COLO668 (cell line): ENCODE measurements at regions not wholly inside any gene's neighbourhood (a gene's known extent, or its start where the extent isn't known, plus 50 kb on each side); places are given as distances from the start of the nearest gene placed in this dataset.
A peak's percentile ranks its signal among the peaks of the same experiment; 100 is the strongest.
"Not testable (repeated sequence)": the region's sequence is repeated elsewhere in the genome, so short reads cannot be mapped to it uniquely, and the experiment has no call there.

Experiments
- DNase-seq: peaks from one replicate; lab custom pipeline; 2025; ENCODE audit not compliant: unreplicated experiment; lab: John Stamatoyannopoulos, UW

DNA sequence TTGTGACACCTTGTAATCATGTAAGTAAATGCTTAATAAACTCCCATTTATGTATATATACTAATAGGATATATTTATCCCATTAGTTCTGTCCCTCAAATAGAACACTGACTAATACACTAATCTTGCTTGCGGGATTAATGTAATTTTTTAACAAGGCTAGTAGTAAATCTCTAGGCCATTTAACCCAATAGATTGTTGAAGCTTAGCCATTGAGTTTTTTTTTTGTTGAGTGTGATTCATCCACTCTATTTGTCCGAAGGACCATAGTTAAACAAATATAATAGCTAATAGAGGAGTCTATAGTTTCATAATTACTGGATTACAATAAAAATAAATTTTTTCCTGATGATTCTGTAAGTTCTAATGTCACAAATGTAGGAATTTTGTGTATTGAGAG lies 474.4 kb downstream of the CDH9 start:
- no peak for DNase-seq

- DNase-seq = peak; percentile 83
Measured at GRCh38 chr5:26553079-26553478, 485.3 kb downstream of the CDH9 start.

DNA sequence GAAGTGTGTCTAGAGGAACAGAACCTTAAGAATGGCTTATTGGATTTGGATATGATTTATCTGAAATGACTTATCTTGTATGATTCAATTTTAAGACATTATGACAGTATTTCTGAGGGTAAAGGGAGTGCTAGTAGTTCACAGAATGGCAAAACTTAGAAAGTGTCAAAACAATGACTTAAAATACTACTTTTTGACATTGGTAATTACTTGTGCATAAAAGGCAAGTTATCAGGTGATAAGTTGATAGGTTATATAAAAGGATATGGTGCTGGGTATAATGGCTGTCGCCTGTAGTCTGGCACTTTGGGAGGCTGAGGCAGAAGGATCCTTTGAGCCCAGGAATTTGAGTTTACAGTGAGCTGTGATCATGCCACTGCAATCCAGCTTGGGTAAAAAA lies 494.4 kb downstream of the CDH9 start:
- no peak for DNase-seq

- no peak for DNase-seq
Measured at GRCh38 chr5:26538226-26538625, 500.2 kb downstream of the CDH9 start.

DNA sequence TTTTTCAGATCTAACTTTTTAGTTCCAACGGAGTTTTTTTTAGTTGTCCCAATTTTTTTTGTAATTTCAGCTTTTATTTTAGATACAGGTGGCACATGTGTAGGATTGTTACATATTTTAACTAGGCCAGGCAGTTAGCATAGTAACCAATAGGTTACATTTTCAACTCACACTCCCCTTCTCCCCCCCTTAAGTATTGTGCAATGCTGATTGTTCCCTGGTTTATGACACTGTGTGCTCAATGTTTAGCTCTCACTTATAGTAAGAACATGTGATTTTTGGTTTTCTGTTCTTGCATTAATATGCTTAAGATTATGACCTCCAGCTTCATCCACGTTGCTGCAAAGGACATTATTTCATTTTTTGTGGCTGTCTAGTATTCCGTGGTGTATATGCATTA lies 503.2 kb downstream of the CDH9 start:
- DNase-seq = no peak

DNA sequence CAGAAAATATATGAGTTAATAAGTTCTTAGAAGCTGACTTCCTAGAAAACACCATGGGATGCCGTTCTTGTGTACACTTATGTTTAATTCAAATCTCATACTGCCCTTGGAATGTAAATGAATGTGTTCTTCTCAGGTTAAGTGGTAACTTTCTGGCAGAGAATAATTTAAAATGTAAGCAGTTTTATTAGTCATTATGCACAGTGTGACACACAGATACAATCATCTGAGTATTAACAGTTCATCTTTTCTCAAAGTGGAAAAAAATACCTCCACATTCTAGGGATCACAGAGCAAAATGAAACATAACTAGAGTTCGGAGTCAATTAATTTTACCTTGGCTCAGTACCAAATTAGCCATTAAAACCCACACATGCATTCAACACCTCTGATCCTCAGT lies 508.1 kb downstream of the CDH9 start:
- DNase-seq = no peak

- DNase-seq = no peak
Measured at GRCh38 chr5:26519245-26519644, 519.1 kb downstream of the CDH9 start.

DNA sequence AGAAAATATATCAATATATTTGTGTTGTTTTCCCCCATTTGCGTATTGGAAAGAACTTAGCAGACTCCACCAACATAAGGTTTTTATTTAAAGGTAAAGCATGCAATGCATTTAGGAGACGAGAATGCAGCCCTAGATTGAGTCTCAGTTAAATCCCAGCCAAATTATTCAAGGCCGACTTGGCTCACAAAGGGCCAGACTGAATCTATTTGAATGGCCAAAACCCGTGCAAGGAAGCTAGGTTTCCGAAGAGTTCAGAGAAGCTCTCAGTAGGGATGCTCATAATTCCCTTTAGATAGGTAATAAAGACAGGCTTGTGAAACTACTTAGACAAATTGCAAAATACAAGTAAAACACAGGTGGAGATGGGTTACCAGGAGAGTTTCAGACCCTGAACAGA lies 520.3 kb downstream of the CDH9 start:
- DNase-seq = no peak

DNA sequence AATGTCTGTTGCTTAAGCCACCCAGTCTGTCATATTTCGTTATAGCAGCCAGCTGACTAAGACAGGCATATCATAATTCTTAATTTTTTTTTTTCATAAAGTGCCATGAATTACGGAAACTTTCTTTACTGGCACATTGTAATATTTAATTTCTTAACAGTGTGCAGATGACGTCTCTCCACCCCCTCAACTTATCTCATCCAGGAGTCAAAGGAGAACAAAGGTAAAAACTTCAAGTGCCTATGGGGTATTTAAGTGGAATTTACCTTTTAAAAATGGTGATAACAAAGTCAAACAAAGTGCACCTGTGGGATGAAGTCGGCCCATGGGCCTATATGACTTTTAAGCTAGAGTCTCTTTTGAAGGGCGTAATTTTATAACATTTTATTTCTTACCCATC lies 539.4 kb downstream of the CDH9 start:
- no peak for DNase-seq

DNA sequence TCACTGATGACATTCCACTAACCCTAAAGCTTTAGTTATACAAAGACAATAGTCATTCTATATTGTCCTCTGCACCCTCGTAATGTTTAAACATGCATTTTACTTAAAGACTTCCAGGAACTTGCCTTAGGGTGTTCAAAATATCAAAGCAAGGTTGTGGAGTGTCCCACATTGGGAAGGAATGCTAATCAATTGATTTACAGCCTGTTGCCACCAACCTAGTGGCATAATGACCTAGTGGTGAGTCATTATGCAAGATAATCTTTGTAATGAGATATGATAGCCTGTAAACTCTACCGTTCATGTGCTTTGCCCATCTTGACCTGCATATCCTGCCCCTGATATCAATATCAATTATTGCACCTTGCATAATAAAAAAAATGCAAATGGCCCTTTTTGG lies 542.9 kb downstream of the CDH9 start:
- DNase-seq = no peak

DNA sequence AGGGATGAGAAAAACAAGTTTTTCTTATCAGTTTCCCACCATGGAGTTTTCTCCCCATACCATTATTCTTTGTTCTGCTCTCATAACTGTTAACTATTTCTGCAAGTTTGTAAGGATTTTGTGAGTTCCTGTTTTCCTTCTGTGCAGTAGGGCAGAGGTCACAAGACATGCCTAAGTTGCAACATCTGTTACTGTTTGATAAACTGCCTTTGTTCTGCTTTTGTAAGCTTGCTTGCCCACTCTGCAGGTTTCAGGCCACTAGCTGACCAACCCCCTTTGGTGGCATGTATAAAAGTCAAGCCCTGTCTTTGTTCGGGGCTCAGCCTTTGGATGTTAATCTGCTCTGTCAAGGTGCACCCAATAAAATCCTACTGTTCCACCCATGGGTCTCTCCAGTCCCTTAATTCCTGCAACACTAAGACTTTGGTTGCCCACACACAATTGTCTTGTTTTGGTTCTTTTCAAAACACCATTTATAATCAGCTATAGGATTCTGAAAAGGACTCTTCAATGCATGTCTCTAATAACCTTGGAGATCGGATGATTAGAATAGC lies 545.4 kb downstream of the CDH9 start:
- DNase-seq = no peak

DNA sequence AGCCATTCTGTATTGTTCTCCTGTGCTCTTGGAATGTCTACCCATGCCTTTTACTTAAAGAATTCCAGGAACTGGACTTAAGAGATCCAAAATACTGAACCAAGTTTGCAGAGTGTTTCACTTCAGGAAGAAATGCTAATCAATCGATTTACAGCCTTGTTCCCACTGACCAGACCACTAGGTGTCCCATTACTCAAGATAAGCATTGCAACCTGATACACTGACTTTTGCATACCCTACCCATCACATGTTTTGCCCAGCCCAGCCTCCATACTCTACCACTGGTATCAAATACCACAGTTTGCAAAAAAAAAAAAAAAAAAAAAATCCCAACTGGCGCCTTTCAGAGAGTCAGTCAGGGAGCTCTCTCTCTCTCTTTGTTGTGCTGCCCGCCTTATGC lies 550.8 kb downstream of the CDH9 start:
- no peak for DNase-seq

- DNase-seq = no peak
Measured at GRCh38 chr5:26486631-26487030, 551.8 kb downstream of the CDH9 start.

GRCh38 chr5:26485146-26485860 lies 553.1 kb downstream of the CDH9 start:
- not testable (repeated sequence) for DNase-seq

GRCh38 chr5:26482810-26483375 lies 555.5 kb downstream of the CDH9 start:
- peak; percentile 40 for DNase-seq

DNA sequence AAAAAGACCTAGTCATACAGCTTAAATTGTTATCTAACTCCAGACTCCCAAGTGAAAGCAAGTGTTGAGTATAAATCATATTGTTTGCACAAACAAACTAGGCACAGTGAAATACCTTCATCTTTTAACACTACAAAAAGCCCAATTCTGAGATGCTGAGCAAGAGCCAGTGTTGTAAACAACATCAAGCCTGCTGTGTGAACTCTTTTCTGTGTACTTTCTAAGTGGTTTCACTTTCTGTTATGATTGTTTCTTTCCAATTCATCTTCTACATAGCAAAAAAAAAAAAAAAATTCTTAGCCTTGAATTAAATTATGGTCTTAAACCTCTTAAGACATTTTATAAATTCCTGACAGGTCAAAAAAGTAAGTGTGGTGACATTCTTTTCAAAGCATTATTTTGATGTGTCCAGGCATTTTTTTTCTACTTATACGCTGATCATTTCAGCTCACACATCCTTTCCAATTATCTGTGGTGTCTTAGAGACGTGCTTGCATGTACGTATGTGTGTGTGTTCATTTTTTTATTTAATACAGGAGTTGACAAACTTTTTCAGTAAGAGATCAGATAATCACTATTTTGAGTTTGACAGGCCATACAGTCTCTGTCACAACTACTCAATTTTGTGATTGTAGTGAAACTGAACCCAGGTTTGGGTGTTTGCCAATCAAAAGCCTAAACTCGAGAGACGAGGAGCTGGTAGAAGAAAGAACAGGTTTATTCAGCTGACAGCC lies 556.1 kb downstream of the CDH9 start:
- no peak for DNase-seq

DNA sequence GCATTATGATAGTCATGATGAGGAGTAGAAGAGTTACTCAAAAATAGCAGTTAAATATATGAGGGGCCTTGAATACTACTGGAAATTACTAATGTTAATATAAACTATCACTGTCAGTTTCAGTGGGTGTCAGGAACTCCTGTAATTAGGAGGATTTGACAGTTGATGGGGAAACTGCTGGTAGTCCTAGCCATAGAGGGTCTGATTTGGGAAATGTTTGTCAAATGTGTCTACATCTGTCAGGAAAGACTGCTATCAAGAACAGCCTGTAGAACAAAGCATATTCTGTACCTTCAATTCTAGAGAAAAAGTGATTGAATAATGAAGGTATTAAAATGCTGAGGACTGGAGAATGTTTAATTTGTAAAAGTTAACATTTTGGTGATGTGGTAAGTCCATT lies 567.9 kb downstream of the CDH9 start:
- DNase-seq = no peak

GRCh38 chr5:26439121-26439520 lies 599.3 kb downstream of the CDH9 start:
- no peak for DNase-seq

- no peak for DNase-seq
Measured at GRCh38 chr5:26434688-26435087, 603.7 kb downstream of the CDH9 start.

DNA sequence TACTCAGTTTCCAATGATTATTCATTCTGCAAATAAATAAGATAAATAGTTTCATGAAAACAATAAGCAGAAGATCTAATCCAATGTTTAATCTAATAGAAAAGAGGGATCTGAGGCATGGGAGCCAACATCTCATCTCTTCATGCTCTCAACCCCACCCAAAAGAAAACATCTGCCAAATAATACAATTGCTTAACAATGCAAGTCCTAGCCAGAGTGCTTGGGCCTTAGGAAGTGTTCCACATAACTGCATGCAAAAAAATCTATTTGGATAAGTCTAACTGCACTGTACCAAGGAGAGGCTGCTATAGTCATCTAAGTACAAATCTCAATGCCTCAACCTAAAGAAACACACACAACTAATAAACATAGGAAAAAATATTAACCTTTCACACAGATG lies 606.0 kb downstream of the CDH9 start:
- DNase-seq = no peak

GRCh38 chr5:26430323-26430722 lies 608.1 kb downstream of the CDH9 start:
- DNase-seq = no peak

GRCh38 chr5:26427281-26427680 lies 611.1 kb downstream of the CDH9 start:
- no peak for DNase-seq
